HepG2 (cell line): ENCODE measurements at regions not wholly inside any gene's neighbourhood (a gene's known extent, or its start where the extent isn't known, plus 50 kb on each side); places are given as distances from the start of the nearest gene placed in this dataset.

Experiments
- ATAC-seq: fragments of 200-7000 bp; cut with Tn5 transposase; 3 replicates; pipeline ENCODE4 v1.9.1; 2020; ENCODE audit warnings: mild to moderate bottlenecking, moderate library complexity
- BruUV-seq: library from RNA; stranded (reverse); fragments of 400-500 nt; replicated peaks from 2 replicates; lab custom pipeline; 2021; lab: Mats Ljungman, UMichigan
- CTCF ChIA-PET: fragments of 300-600 bp; formaldehyde crosslinking; extraction: SDS; loops from one replicate; lab custom pipeline; 2021; ENCODE audit warnings: low total read pairs, inconsistent platforms, low intra/inter-chr PET ratio; lab: Yijun Ruan, JAX
- POLR2A ChIA-PET: fragments of 350-600 bp; sonication (Branson Sonifier 250); formaldehyde crosslinking; loops from one replicate; lab custom pipeline; 2020; ENCODE audit warnings: antibody characterized with exemption, inconsistent platforms; lab: Yijun Ruan, JAX
- DNase-seq: peaks from one replicate; pipeline ENCODE4 v3.0.0-alpha.2; 2015; ENCODE audit warnings: low spot score
- FAIRE-seq: peaks from 3 replicates; lab custom pipeline; 2011; peaks lifted over from hg19 to GRCh38; lab: Jason Lieb, UNC
- H2AFZ ChIP-seq: one replicate; pipeline ENCODE4 v1.6.1; 2011; ENCODE audit warnings: low read length, inconsistent platforms
- H3K27ac ChIP-seq: fragments of 300-600 bp; 3 replicates; pipeline ENCODE4 v1.8.0; 2011; ENCODE audit warnings: mixed run types, mild to moderate bottlenecking, mixed read lengths, low read length, inconsistent platforms; ENCODE audit not compliant: insufficient read depth; ENCODE audit errors: extremely low read length
- H3K27me3 ChIP-seq, 2 experiments: fragments of 200-600 bp in 1 of 2; 2 replicates in 1 of 2; 3 replicates in 1 of 2; pipeline versions ENCODE4 v1.6.0 to v1.8.0; 2011; ENCODE audit warnings: low read length in 2 of 2, mild to moderate bottlenecking in 2 of 2, moderate library complexity in 2 of 2, inconsistent platforms in 1 of 2; ENCODE audit not compliant: insufficient read depth in 2 of 2, control insufficient read depth in 1 of 2
- H3K36me3 ChIP-seq, 2 experiments: fragments of 200-600 bp in 1 of 2; replicated peaks in 1 of 2; 2 replicates in 1 of 2; 3 replicates in 1 of 2; pipeline versions ENCODE4 v1.5.1 to v1.8.0; 2011; ENCODE audit warnings: low read length in 2 of 2, inconsistent platforms in 1 of 2; ENCODE audit not compliant: insufficient read depth in 2 of 2, control insufficient read depth in 1 of 2
- H3K4me1 ChIP-seq: 2 replicates; pipeline ENCODE4 v1.5.1; 2012; ENCODE audit warnings: low read length, inconsistent platforms; ENCODE audit not compliant: insufficient read depth
- H3K4me2 ChIP-seq: 2 replicates; pipeline ENCODE4 v1.6.0; 2011; ENCODE audit warnings: low read depth, low read length, inconsistent platforms
- H3K4me3 ChIP-seq, 3 experiments: fragments of 200-600 bp in 1 of 3; sonication (generic), shearing (Covaris generic) in 1 of 3; replicated peaks in 1 of 3; 2 replicates each; pipeline ENCODE4 v1.5.1; 2011 to 2016; ENCODE audit warnings: low read length in 3 of 3, inconsistent platforms in 2 of 3, low read depth in 2 of 3, mild to moderate bottlenecking in 2 of 3, control low read depth in 1 of 3, mixed read lengths in 1 of 3; ENCODE audit not compliant: insufficient read depth in 1 of 3
- H3K79me2 ChIP-seq: one replicate; pipeline ENCODE4 v1.6.1; 2011; ENCODE audit warnings: low read length, inconsistent platforms; ENCODE audit not compliant: insufficient read depth
- H3K9ac ChIP-seq: 2 replicates; pipeline ENCODE4 v1.6.0; 2011; ENCODE audit warnings: mild to moderate bottlenecking, low read depth, low read length, inconsistent platforms; ENCODE audit not compliant: insufficient read depth
- H3K9me3 ChIP-seq: 2 replicates; pipeline ENCODE4 v1.5.1; 2012; ENCODE audit warnings: mild to moderate bottlenecking, low read length
- H4K20me1 ChIP-seq: 2 replicates; pipeline ENCODE4 v1.6.0; 2011; ENCODE audit warnings: inconsistent platforms, mild to moderate bottlenecking, low read length, moderate library complexity; ENCODE audit not compliant: insufficient read depth
- ARID3A ChIP-seq: IDR thresholded peaks from 2 replicates; pipeline ENCODE4 v1.6.1; 2012; ENCODE audit warnings: low read depth, low read length, improper control_type of control experiment
- FOXJ3 ChIP-seq: sonication (generic); formaldehyde crosslinking; IDR thresholded peaks from 2 replicates; pipeline ENCODE4 v1.4.0; 2020; ENCODE audit warnings: missing genetic modification reagents, mild to moderate bottlenecking, borderline replicate concordance
- NPAS2 ChIP-seq: sonication (generic); formaldehyde crosslinking; IDR thresholded peaks from 2 replicates; pipeline ENCODE4 v1.8.0; 2022; ENCODE audit warnings: mild to moderate bottlenecking, missing genetic modification reagents, borderline replicate concordance
- NR2F1 ChIP-seq, 2 experiments: fragments of 450-650 bp in 1 of 2; formaldehyde crosslinking in 1 of 2; IDR thresholded peaks; 2 replicates each; pipeline versions ENCODE4 v1.5.0 to v1.6.1; 2016 to 2020; ENCODE audit warnings: mild to moderate bottlenecking in 1 of 2, missing compliant biosample characterization in 1 of 2, missing genetic modification reagents in 1 of 2, moderate library complexity in 1 of 2
- NRL ChIP-seq: sonication (generic); formaldehyde crosslinking; IDR thresholded peaks from 2 replicates; pipeline ENCODE4 v1.5.0; 2020; ENCODE audit warnings: missing genetic modification reagents, mild to moderate bottlenecking, moderate library complexity, borderline replicate concordance
- RXRA ChIP-seq: sonication (generic); formaldehyde crosslinking; IDR thresholded peaks from 2 replicates; pipeline ENCODE4 v1.5.1; 2020; ENCODE audit warnings: missing genetic modification reagents
- SP5 ChIP-seq: IDR thresholded peaks from 2 replicates; pipeline ENCODE4 v1.6.1; 2016; ENCODE audit warnings: low read depth, borderline replicate concordance
- TSC22D2 ChIP-seq: sonication (generic); formaldehyde crosslinking; IDR thresholded peaks from 2 replicates; pipeline ENCODE4 v1.5.1; 2020; ENCODE audit warnings: missing genetic modification reagents, mild to moderate bottlenecking, borderline replicate concordance
- ZMAT5 ChIP-seq: sonication (generic); formaldehyde crosslinking; IDR thresholded peaks from 2 replicates; pipeline ENCODE4 v1.5.0; 2020; ENCODE audit warnings: mild to moderate bottlenecking, low read depth, missing genetic modification reagents, borderline replicate concordance
- ZNF207 ChIP-seq: fragments of 450-650 bp; IDR thresholded peaks from 2 replicates; pipeline ENCODE4 v1.6.1; 2016; ENCODE audit warnings: antibody characterized with exemption, borderline replicate concordance
- ZNF558 ChIP-seq: sonication (generic); formaldehyde crosslinking; IDR thresholded peaks from 2 replicates; pipeline ENCODE4 v1.9.0; 2022; ENCODE audit warnings: mild to moderate bottlenecking, missing genetic modification reagents, borderline replicate concordance
- ZNF652 ChIP-seq: IDR thresholded peaks from 2 replicates; pipeline ENCODE4 v1.6.1; 2016; ENCODE audit warnings: low read depth, borderline replicate concordance
- ZNF883 ChIP-seq: sonication (generic); formaldehyde crosslinking; IDR thresholded peaks from 2 replicates; pipeline ENCODE4 v1.5.1; 2020; ENCODE audit warnings: mild to moderate bottlenecking, missing genetic modification reagents; ENCODE audit errors: not compliant biosample characterization
- WGBS: methylation state at CpG from one replicate; pipeline ENCODE4 v1.1.6; 2017; ENCODE audit warnings: low lambda C conversion rate; 5-methylcytosine and 5-hydroxymethylcytosine counted together
- in situ Hi-C: cut with HindIII; loops from 2 replicates; pipeline ENCODE4 v1.10.0; 2017; ENCODE audit warnings: low pct_unique_long_range_greater_than_20kb; ENCODE audit not compliant: extremely low pct_ligation_motif_present
- intact Hi-C: fragments of 100-400 bp; cut with micrococcal nuclease; formaldehyde crosslinking; loops from one replicate; pipeline ENCODE4 v1.10.0; 2022; ENCODE audit not compliant: unreplicated experiment

- TF ChIP-seq ARID3A (no peak), RXRA (CRISPR knock-in tag) (no peak), ZNF883 (CRISPR knock-in tag) (no peak)
- TF ChIP-seq, all 625 proteins: peak for 0
Measured at GRCh38 chr3:174662653-174663052, 196.5 kb upstream of the NAALADL2 start (continued).

GRCh38 chr3:174667386-174667785 lies 191.7 kb upstream of the NAALADL2 start:
- Histone ChIP-seq H4K20me1 (no peaks in the 10 kb centered on the region), H2AFZ (no peak overlapping the region), H3K36me3 (no peaks in the 10 kb centered on the region), H3K27ac (no peak overlapping the region), H3K79me2 (no peaks in the 10 kb centered on the region), H3K4me1 (no peaks in the 10 kb centered on the region), H3K4me2 (no peak overlapping the region), H3K9ac (no peak overlapping the region), H3K9me3 (0 out of 2 replicates have a peak, but pooled peaks cover 8% of the 10 kb centered on the region), H3K27me3 (no peaks in the 10 kb centered on the region), H3K4me3 (no peak overlapping the region)
- ATAC-seq (no peak), DNase-seq (no peak), FAIRE-seq (no peak)
- ChIA-PET CTCF (no interaction called here), POLR2A (no interaction called here)
- no TSS peak for BruUV-seq
- WGBS, result 0% methylated on average over 1 of the region's 1 CpG
- in situ Hi-C loops (no loop called here), intact Hi-C loops (no loop called here)
- no peak for TF ChIP-seq SP5 (CRISPR knock-in tag)

GRCh38 chr3:174675406-174675805 lies 183.7 kb upstream of the NAALADL2 start:
- ATAC-seq, result no peak
- no peaks in the 10 kb centered on the region for H4K20me1 ChIP-seq
- peaks cover 4% of the 10 kb centered on the region; the same call in 1 of the 2 replicates for H3K9me3 ChIP-seq
- no peak for TF ChIP-seq TSC22D2 (CRISPR knock-in tag)
- TF ChIP-seq NR2F1 (CRISPR knock-in tag; IDR thresholded peaks at IDR 0.05), result no peak
- TF ChIP-seq NRL (CRISPR knock-in tag), result no peak
- TF ChIP-seq ZNF652, result no peak
- no peak for TF ChIP-seq FOXJ3
- no peak for TF ChIP-seq NPAS2 (CRISPR knock-in tag)
- TF ChIP-seq ZMAT5, result no peak
- TF ChIP-seq ZNF558 (CRISPR knock-in tag), result no peak
- no peak for TF ChIP-seq ZNF207

More at GRCh38 chr3:174675406-174675805, 183.7 kb upstream of the NAALADL2 start:
- DNase-seq, result no peak
- BruUV-seq, result no TSS peak
- Histone ChIP-seq H3K27ac (no peak overlapping the region), H3K36me3 (no peaks in the 10 kb centered on the region), H3K27me3 (no peaks in the 10 kb centered on the region), H3K4me1 (no peaks in the 10 kb centered on the region), H2AFZ (no peak overlapping the region), H3K9ac (no peak overlapping the region), H3K79me2 (no peaks in the 10 kb centered on the region), H3K4me2 (no peak overlapping the region), H3K4me3 (no peak overlapping the region)
- WGBS, result 0% methylated on average over 2 of the region's 2 CpGs
- intact Hi-C loops, result no loop called here
- ChIA-PET POLR2A (no interaction called here), CTCF (no interaction called here)
- FAIRE-seq, result no peak
- in situ Hi-C loops, result no loop called here
